SK-N-MC (cell line): ENCODE measurements at regions not wholly inside any gene's neighbourhood (a gene's known extent, or its start where the extent isn't known, plus 50 kb on each side); places are given as distances from the start of the nearest gene placed in this dataset.

Experiments used
- EZH2 ChIP-seq: fragments of 200-600 bp; sonication (generic); IDR thresholded peaks from one replicate; pipeline ENCODE4 v1.6.1; 2017; ENCODE audit warnings: antibody characterized with exemption
- FOXP2 ChIP-seq: optimal IDR thresholded peaks from 2 replicates; pipeline ENCODE3; 2011; ENCODE audit warnings: mild to moderate bottlenecking, moderate library complexity; ENCODE audit not compliant: insufficient read depth; ENCODE audit errors: extremely low read length, control extremely low read depth

- TF ChIP-seq FOXP2 (no peak), EZH2 (no peak)
Observed at GRCh38 chr9:71589612-71590011, 178.7 kb downstream of the CEMIP2 start.
